ENCODE measurements at regions not wholly inside any gene's neighbourhood (a gene's known extent, or its start where the extent isn't known, plus 50 kb on each side); places are given as distances from the start of the nearest gene placed in this dataset.

- no peak overlapping the region for H3K4me3 ChIP-seq (ENCODE audit: low read depth, low read length)
- no peak for TF ChIP-seq CTCF (conservative IDR thresholded peaks at IDR 0.05; ENCODE audit: low read depth, low read length)
- DNase-seq (ENCODE audit: low read depth) = no peak
These were observed 1705.3 kb downstream of the NCAM2 start for GRCh38 chr21:22703521-22703920.

- DNase-seq (ENCODE audit: low read depth) = no peak
- TF ChIP-seq CTCF (conservative IDR thresholded peaks at IDR 0.05; ENCODE audit: low read depth, low read length) = no peak
These were observed 1712.5 kb downstream of the NCAM2 start for GRCh38 chr21:22710721-22711120.

GRCh38 chr21:22711636-22712035 lies 1713.4 kb downstream of the NCAM2 start:
- TF ChIP-seq CTCF (conservative IDR thresholded peaks at IDR 0.05; ENCODE audit: low read depth, low read length) = no peak

More at GRCh38 chr21:22710721-22711120, 1712.5 kb downstream of the NCAM2 start:
- H3K4me3 ChIP-seq (ENCODE audit: low read depth, low read length) = no peak overlapping the region

DNA sequence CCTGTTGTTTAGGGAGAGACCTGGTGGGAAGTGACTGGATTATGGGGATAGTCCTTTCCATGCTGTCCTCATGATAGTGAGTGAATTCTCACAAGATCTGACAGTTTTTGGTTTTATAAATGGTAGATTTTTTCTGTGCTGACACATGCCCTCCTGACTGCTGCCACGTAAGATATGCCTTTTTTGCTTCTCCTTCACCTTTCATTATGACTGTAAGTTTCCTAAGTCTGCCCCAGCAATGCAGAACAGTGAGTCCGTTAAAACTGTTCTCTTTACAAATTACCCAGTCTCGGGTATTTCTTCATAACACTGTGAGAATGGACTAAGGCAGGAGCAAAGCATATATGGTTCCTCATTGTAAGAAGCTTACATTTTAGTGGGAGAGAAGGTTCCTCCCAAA lies 1727.2 kb downstream of the NCAM2 start:
- no peak overlapping the region for H3K4me3 ChIP-seq (ENCODE audit: low read depth, low read length)
- TF ChIP-seq CTCF (conservative IDR thresholded peaks at IDR 0.05; ENCODE audit: low read depth, low read length) = no peak
- DNase-seq (ENCODE audit: low read depth) = no peak

More at GRCh38 chr21:22711636-22712035, 1713.4 kb downstream of the NCAM2 start:
- H3K4me3 ChIP-seq (ENCODE audit: low read depth, low read length) = no peak overlapping the region
- peak; percentile 1 for DNase-seq (ENCODE audit: low read depth)

DNA sequence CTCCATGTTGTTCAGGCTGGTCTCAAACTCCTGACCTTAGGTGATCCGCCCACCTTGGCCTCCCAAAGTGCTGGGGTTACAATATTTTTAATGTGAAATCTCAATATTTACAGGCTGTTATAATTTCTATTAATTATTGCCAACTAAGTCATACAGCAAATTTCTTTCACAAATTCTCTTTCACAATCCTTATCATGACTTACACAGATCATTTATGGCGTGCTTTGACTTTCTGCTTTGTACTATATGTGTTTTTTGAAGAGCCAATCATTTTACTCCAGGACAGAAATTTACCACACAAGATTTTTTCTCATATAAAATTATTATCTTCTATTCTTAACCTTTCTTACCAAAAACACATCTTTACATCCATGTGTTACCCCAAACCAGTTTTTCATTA lies 1729.9 kb downstream of the NCAM2 start:
- no peak for TF ChIP-seq CTCF (conservative IDR thresholded peaks at IDR 0.05; ENCODE audit: low read depth, low read length)
- no peak for DNase-seq (ENCODE audit: low read depth)
- no peak overlapping the region for H3K4me3 ChIP-seq (ENCODE audit: low read depth, low read length)

GRCh38 chr21:22743085-22743484 lies 1744.9 kb downstream of the NCAM2 start:
- DNase-seq (ENCODE audit: low read depth) = no peak
- H3K4me3 ChIP-seq (ENCODE audit: low read depth, low read length) = no peak overlapping the region
- no peak for TF ChIP-seq CTCF (conservative IDR thresholded peaks at IDR 0.05; ENCODE audit: low read depth, low read length)

- H3K4me3 ChIP-seq (ENCODE audit: low read depth, low read length) = no peak overlapping the region
These were observed 1756.5 kb downstream of the NCAM2 start for GRCh38 chr21:22754746-22755145.

More at GRCh38 chr21:22754746-22755145, 1756.5 kb downstream of the NCAM2 start:
- DNase-seq (ENCODE audit: low read depth) = no peak
- TF ChIP-seq CTCF (conservative IDR thresholded peaks at IDR 0.05; ENCODE audit: low read depth, low read length) = no peak
